ENCODE measurements at regions not wholly inside any gene's neighbourhood (a gene's known extent, or its start where the extent isn't known, plus 50 kb on each side); places are given as distances from the start of the nearest gene placed in this dataset.

DNA sequence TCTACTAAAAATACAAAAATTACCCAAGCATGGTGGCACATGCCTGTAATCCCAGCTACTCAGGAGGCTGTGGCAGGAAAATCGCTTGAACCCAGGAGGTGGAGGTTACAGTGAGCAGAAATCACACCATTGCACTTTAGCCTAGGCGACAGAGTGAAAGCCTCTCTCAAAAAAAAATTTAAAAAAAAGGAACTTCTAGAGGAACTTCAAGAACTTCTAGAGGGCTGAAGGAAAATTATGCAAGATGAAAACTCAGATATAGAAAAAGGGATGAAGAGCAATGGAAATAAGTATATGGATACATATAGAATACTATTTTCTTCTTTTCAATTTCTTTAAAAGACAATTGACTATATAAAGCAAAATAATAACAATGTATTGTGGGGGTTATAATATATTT lies 51.2 kb upstream of the PRR5 start:
- POLR2A ChIA-PET (ENCODE audit: partially characterized antibody), result no interaction called here
- no peak overlapping the region for H3K4me3 ChIP-seq (ENCODE audit: low read length in 2 of 2)
- H3K36me3 ChIP-seq (ENCODE audit: insufficient read depth, low read length), result no peaks in the 10 kb centered on the region
- Mint-ChIP-seq H3K4me1 (peaks cover 0 to 2% (median 0%) of the 10 kb centered on the region in 4 donors), H3K4me3 (no peak overlapping the region), H3K9me3 (no peaks in the 10 kb centered on the region), H3K27me3 (peaks cover 0 to 1% of the 10 kb centered on the region in 2 donors), H3K27ac (no peak overlapping the region), H3K36me3 (no peaks in the 10 kb centered on the region)
- intact Hi-C loops (cut with micrococcal nuclease), result no loop called here
- CTCF ChIA-PET (ENCODE audit: partially characterized antibody), result interaction anchor here (1.8 kb wide), 1 partner anchor 34 kb away, joined by 6 read pairs; no protein-coding TSS in a partner anchor
- no peak overlapping the region for H3K27ac ChIP-seq (ENCODE audit: low read depth, low read length)
- no peak for DNase-seq
- no peaks in the 10 kb centered on the region for H3K27me3 ChIP-seq (ENCODE audit: insufficient read depth, low read length)
- no peaks in the 10 kb centered on the region for H3K9me3 ChIP-seq (ENCODE audit: control insufficient read depth in 1 of 2, low read length in 2 of 2)
- peaks cover 7% of the 10 kb centered on the region for H3K4me1 ChIP-seq (ENCODE audit: insufficient read depth, low read length)

DNA sequence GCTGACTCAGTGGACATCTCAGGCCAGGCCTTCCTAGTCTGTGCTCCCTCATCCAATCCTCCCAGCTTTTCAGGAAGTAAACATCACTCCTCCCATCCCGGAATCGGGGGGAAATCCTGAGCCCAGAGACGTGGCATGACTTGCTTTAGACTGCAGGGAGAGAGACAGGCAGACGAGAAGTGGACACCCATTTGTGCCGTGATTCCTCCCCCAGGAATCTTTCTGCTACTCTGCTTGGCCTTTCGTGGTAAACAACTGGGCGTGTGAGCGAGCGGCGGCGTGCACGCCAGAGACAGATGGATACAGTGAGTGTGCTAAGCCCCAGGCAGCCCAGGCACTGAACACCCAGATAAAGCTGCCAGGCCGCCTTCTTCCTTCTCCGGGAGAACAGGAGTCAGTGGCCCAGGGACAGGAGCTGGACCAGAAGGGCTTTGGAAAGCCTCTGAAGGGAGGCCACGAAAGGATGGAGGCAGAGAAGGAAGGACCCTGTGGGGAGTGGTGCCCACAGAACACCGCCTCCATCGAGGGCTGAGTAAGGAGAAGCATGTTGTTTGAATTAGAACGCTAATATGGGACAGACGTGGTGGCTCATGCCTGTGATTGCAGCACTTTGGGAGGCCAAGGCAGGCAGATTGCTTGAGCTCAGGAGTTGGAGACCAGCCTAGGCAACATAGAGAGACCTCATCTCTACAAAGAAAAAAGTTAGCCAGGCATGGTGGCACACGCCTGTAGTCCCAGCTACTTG lies 53.0 kb upstream of the PRR5 start:
- CTCF ChIA-PET (ENCODE audit: partially characterized antibody), result no interaction called here
- no peak overlapping the region for H3K4me3 Mint-ChIP-seq
- POLR2A ChIA-PET (ENCODE audit: partially characterized antibody), result no interaction called here
- H3K27me3 ChIP-seq (ENCODE audit: insufficient read depth, low read length), result no peaks in the 10 kb centered on the region
- peaks cover 0 to 1% of the 10 kb centered on the region in 2 donors for H3K27me3 Mint-ChIP-seq
- DNase-seq, result no peak
- H3K9me3 ChIP-seq (ENCODE audit: control insufficient read depth in 1 of 2, low read length in 2 of 2), result no peaks in the 10 kb centered on the region
- H3K4me1 ChIP-seq (ENCODE audit: insufficient read depth, low read length), result peaks cover 7% of the 10 kb centered on the region
- no peaks in the 10 kb centered on the region for H3K9me3 Mint-ChIP-seq
- intact Hi-C loops (cut with micrococcal nuclease), result no loop called here
- H3K4me3 ChIP-seq (ENCODE audit: low read length in 2 of 2), result no peak overlapping the region
- H3K36me3 Mint-ChIP-seq, result no peaks in the 10 kb centered on the region
- no peak overlapping the region for H3K27ac Mint-ChIP-seq
- no peaks in the 10 kb centered on the region for H3K36me3 ChIP-seq (ENCODE audit: insufficient read depth, low read length)
- H3K4me1 Mint-ChIP-seq, result peaks cover 0 to 2% (median 0%) of the 10 kb centered on the region in 4 donors
- H3K27ac ChIP-seq (ENCODE audit: low read depth, low read length), result no peak overlapping the region

DNA sequence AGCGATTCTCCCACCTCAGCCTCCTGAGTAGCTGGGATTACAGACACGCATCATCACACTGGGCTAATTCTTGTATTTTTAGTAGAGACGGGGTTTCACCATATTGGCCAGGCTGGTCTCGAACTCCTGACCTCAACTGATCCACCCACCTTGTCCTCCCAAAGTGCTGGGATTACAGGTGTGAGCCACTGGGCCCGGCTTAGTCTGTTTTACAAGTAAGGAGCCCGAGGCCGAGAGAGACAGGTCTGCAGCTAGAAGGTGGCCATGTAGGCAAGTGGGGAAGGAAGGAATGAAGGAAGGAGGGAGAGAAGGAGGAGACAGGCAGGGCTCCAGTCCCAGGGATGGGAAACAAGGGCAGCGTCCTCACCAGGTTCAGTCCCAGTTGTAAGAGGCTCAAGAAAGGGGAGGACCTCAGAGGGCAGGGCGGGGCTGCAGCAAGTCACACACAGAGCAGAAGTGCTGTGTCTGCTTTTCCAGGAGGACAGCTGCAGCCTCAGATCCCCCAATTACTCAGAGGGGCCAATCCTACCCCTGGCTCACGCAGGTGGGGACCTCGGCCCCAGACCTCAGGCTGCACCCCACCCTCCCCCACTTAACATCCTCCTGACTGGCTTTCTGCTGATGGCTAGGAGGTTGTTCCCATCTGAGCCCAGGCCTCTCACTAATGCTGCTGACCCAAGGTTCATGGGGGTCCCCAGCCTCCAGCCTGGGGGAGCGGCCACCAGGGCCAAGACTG lies 53.8 kb upstream of the PRR5 start:
- H3K4me3 Mint-ChIP-seq, result no peak overlapping the region

DNA sequence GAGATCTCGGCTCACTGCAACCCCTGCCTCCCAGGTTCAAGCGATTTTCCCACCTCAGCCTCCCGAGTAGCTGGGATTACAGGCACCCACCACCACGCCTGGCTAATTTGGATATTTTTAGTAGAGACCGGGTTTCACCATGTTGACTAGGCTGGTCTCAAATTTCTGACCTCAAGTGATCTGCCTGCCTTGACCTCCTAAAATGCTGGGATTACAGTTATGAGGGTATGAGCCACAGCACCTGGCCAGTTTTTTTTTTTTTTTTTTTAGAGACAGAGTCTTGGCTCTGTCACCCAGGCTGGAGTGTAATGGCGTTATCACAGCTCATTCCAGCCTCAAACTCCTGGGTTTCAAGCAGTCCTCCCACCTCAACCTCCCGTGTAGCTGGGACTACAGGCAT lies 54.9 kb upstream of the PRR5 start:
- no peak overlapping the region for H3K4me3 Mint-ChIP-seq
- ChIA-PET CTCF (ENCODE audit: partially characterized antibody) (interaction anchor here (0.6 to 0.7 kb wide), 2 partner anchors 31 to 102 kb away, joined by 3 read pairs; no protein-coding TSS in a partner anchor), POLR2A (ENCODE audit: partially characterized antibody) (no interaction called here)
- no peaks in the 10 kb centered on the region for H3K36me3 ChIP-seq (ENCODE audit: insufficient read depth, low read length)
- no peak for DNase-seq
- intact Hi-C loops (cut with micrococcal nuclease), result no loop called here
- H3K27me3 Mint-ChIP-seq, result peaks cover 0 to 3% of the 10 kb centered on the region in 2 donors
- H3K4me3 ChIP-seq (ENCODE audit: low read length in 2 of 2), result no peak overlapping the region
- no peak overlapping the region for H3K27ac ChIP-seq (ENCODE audit: low read depth, low read length)
- H3K27me3 ChIP-seq (ENCODE audit: insufficient read depth, low read length), result no peaks in the 10 kb centered on the region
- no peaks in the 10 kb centered on the region for H3K4me1 ChIP-seq (ENCODE audit: insufficient read depth, low read length)
- H3K9me3 Mint-ChIP-seq, result no peaks in the 10 kb centered on the region
- no peaks in the 10 kb centered on the region for H3K9me3 ChIP-seq (ENCODE audit: control insufficient read depth in 1 of 2, low read length in 2 of 2)
- H3K36me3 Mint-ChIP-seq, result no peaks in the 10 kb centered on the region
- H3K27ac Mint-ChIP-seq, result no peak overlapping the region
- H3K4me1 Mint-ChIP-seq, result peaks cover 0 to 2% (median 0%) of the 10 kb centered on the region in 4 donors

More for the DNA sequence above, 53.8 kb upstream of the PRR5 start:
- H3K36me3 Mint-ChIP-seq, result no peaks in the 10 kb centered on the region
- H3K4me1 Mint-ChIP-seq, result peaks cover 0 to 2% (median 0%) of the 10 kb centered on the region in 4 donors
- peaks cover 6% of the 10 kb centered on the region for H3K4me1 ChIP-seq (ENCODE audit: insufficient read depth, low read length)
- H3K9me3 Mint-ChIP-seq, result no peaks in the 10 kb centered on the region
- peaks cover 0 to 3% of the 10 kb centered on the region in 2 donors for H3K27me3 Mint-ChIP-seq
- no peak overlapping the region for H3K4me3 ChIP-seq (ENCODE audit: low read length in 2 of 2)
- peak overlapping the region in 1 of 7 donors; percentile 22 for H3K27ac Mint-ChIP-seq
- no peak for DNase-seq
- no peaks in the 10 kb centered on the region for H3K9me3 ChIP-seq (ENCODE audit: control insufficient read depth in 1 of 2, low read length in 2 of 2)
- H3K27ac ChIP-seq (ENCODE audit: low read depth, low read length), result no peak overlapping the region
- ChIA-PET POLR2A (ENCODE audit: partially characterized antibody) (no interaction called here), CTCF (ENCODE audit: partially characterized antibody) (no interaction called here)
- no peaks in the 10 kb centered on the region for H3K27me3 ChIP-seq (ENCODE audit: insufficient read depth, low read length)
- intact Hi-C loops (cut with micrococcal nuclease), result no loop called here
- H3K36me3 ChIP-seq (ENCODE audit: insufficient read depth, low read length), result no peaks in the 10 kb centered on the region

DNA sequence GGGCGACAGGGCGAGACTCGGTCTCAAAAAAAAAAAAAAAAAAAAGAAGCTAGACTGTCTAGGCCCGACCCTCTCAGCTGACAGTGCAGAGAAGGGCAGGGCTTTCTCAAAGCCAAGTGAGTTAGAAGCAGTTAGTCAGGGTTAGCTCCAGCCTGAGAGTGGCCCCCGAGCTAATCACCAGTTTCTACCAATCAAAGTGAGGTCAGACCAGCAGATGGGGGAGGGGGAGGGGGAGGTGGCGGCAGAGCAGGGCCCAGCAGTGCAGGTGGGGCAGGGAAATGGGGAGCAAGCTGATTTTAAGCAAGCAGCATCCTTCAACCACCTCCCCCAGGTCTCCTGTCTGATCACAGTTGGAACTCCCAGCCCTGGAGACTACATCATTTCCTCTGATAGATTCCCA lies 55.3 kb upstream of the PRR5 start:
- no peaks in the 10 kb centered on the region for H3K4me1 ChIP-seq (ENCODE audit: insufficient read depth, low read length)
- no peaks in the 10 kb centered on the region for H3K36me3 ChIP-seq (ENCODE audit: insufficient read depth, low read length)
- no peak overlapping the region for H3K4me3 ChIP-seq (ENCODE audit: low read length in 2 of 2)
- ChIA-PET CTCF (ENCODE audit: partially characterized antibody) (interaction anchor here (0.6 to 1.9 kb wide), 3 partner anchors 7 to 103 kb away, joined by 3 to 5 read pairs (median 3); no protein-coding TSS in a partner anchor), POLR2A (ENCODE audit: partially characterized antibody) (no interaction called here)
- intact Hi-C loops (cut with micrococcal nuclease), result no loop called here
- no peaks in the 10 kb centered on the region for H3K36me3 Mint-ChIP-seq
- DNase-seq, result no peak
- no peak overlapping the region for H3K27ac Mint-ChIP-seq
- peaks cover 0 to 3% of the 10 kb centered on the region in 2 donors for H3K27me3 Mint-ChIP-seq
- no peaks in the 10 kb centered on the region for H3K27me3 ChIP-seq (ENCODE audit: insufficient read depth, low read length)
- no peaks in the 10 kb centered on the region for H3K4me1 Mint-ChIP-seq
- H3K27ac ChIP-seq (ENCODE audit: low read depth, low read length), result no peak overlapping the region
- H3K4me3 Mint-ChIP-seq, result no peak overlapping the region
- no peaks in the 10 kb centered on the region for H3K9me3 Mint-ChIP-seq
- H3K9me3 ChIP-seq (ENCODE audit: control insufficient read depth in 1 of 2, low read length in 2 of 2), result no peaks in the 10 kb centered on the region

DNA sequence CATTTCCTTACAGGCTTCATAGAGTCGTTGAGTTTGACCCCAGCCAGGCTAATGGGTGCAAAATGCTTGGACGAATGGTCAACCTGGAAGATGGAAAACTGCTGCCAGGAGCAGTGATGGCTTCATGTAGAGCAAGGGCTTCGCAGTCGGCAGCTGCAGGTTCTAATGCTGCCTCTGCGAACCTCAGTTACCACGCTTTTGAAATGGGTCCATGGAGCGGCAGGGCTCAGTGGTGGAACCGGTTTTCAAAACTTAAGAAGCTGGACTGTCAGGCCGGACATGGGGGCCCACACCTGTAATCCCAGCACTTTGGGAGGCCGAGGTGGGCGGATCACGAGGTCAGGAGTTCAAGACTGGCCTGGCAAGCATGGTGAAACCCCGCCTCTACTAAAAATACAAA lies 55.9 kb upstream of the PRR5 start:
- H3K9me3 ChIP-seq (ENCODE audit: control insufficient read depth in 1 of 2, low read length in 2 of 2), result no peaks in the 10 kb centered on the region
- H3K9me3 Mint-ChIP-seq, result no peaks in the 10 kb centered on the region
- no peaks in the 10 kb centered on the region for H3K4me1 Mint-ChIP-seq
- no peak overlapping the region for H3K27ac ChIP-seq (ENCODE audit: low read depth, low read length)
- intact Hi-C loops (cut with micrococcal nuclease), result no loop called here
- DNase-seq, result no peak
- ChIA-PET POLR2A (ENCODE audit: partially characterized antibody) (no interaction called here), CTCF (ENCODE audit: partially characterized antibody) (interaction anchor here (1.7 to 1.9 kb wide), 2 partner anchors 8 to 39 kb away, joined by 5 to 8 read pairs; no protein-coding TSS in a partner anchor)
- no peak overlapping the region for H3K4me3 ChIP-seq (ENCODE audit: low read length in 2 of 2)
- no peaks in the 10 kb centered on the region for H3K36me3 ChIP-seq (ENCODE audit: insufficient read depth, low read length)
- H3K4me3 Mint-ChIP-seq, result no peak overlapping the region
- H3K27me3 Mint-ChIP-seq, result peaks cover 0 to 3% of the 10 kb centered on the region in 2 donors
- no peaks in the 10 kb centered on the region for H3K36me3 Mint-ChIP-seq
- H3K27ac Mint-ChIP-seq, result no peak overlapping the region
- H3K27me3 ChIP-seq (ENCODE audit: insufficient read depth, low read length), result no peaks in the 10 kb centered on the region
- no peaks in the 10 kb centered on the region for H3K4me1 ChIP-seq (ENCODE audit: insufficient read depth, low read length)

DNA sequence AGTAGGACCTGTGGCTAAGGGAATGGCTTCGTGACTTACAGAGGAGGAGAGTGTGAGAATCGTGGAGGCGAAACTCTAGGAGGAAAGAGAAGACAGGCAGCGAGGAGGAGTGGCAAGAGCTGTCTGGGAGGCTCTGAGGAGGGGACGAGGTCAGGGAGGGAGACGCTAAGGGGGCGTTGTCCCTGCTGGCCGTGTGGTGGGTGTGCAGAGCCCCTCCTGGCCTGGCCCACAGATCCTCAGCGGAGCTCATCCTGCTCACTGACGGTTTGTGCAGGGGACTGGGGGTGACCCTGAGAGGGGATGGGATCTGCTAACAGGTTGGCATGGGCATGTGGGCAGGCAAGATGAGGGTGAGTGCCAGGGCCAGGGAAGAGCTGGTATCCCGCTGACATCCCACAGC lies 56.5 kb upstream of the PRR5 start:
- DNase-seq, result no peak
- intact Hi-C loops (cut with micrococcal nuclease), result no loop called here
- Mint-ChIP-seq H3K4me1 (no peaks in the 10 kb centered on the region), H3K27me3 (peaks cover 0 to 3% of the 10 kb centered on the region in 2 donors), H3K4me3 (no peak overlapping the region), H3K27ac (no peak overlapping the region), H3K36me3 (no peaks in the 10 kb centered on the region), H3K9me3 (no peaks in the 10 kb centered on the region)
- POLR2A ChIA-PET (ENCODE audit: partially characterized antibody), result no interaction called here
- CTCF ChIA-PET (ENCODE audit: partially characterized antibody), result interaction anchor here (1.7 to 1.9 kb wide), 2 partner anchors 9 to 39 kb away, joined by 5 to 8 read pairs; no protein-coding TSS in a partner anchor
- Histone ChIP-seq H3K4me1 (ENCODE audit: insufficient read depth, low read length) (no peaks in the 10 kb centered on the region), H3K4me3 (ENCODE audit: low read length in 2 of 2) (no peak overlapping the region), H3K27ac (ENCODE audit: low read depth, low read length) (no peak overlapping the region), H3K36me3 (ENCODE audit: insufficient read depth, low read length) (no peaks in the 10 kb centered on the region), H3K9me3 (ENCODE audit: control insufficient read depth in 1 of 2, low read length in 2 of 2) (no peaks in the 10 kb centered on the region), H3K27me3 (ENCODE audit: insufficient read depth, low read length) (no peaks in the 10 kb centered on the region)

Measured in CD4-positive, alpha-beta memory T cell (primary cell).